ENCODE measurements at regions not wholly inside any gene's neighbourhood (a gene's known extent, or its start where the extent isn't known, plus 50 kb on each side); places are given as distances from the start of the nearest gene placed in this dataset.

DNA sequence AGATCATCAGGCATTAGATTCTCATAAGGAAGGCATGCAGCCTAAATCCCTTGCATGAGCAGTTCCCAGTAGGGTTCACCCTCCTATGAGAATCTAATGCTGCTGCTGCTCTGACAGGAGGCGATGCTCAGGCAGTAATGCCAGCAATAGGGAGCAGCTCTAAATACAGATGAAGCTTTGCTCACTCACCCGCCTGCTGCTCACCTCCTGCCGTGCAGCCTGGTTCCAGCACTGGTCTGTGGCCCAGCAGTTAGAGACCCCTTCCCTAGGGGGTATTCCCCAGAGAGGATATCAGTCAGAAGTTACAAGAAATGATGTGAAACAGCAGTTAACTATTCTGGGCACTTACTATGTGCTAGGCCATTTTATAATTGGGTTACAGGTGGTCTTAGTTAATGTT, 226.0 kb downstream of the KCNJ3 start:
- no peak overlapping the region for H2AFZ ChIP-seq (ENCODE audit: low read depth)
- ChIA-PET CTCF (no interaction called here), POLR2A (no interaction called here)
- H3K27ac ChIP-seq (ENCODE audit: low read depth in 2 of 2, low read length in 1 of 2), result no peak overlapping the region
- TF ChIP-seq NRF1 (IDR thresholded peaks at IDR 0.05; ENCODE audit: low read depth, low read length) (no peak), GABPA (IDR thresholded peaks at IDR 0.05; ENCODE audit: low read depth) (no peak), POLR2AphosphoS5 (IDR thresholded peaks at IDR 0.05; ENCODE audit: low read depth, low read length) (no peak), GATA2 (CRISPR knock-in tag; IDR thresholded peaks at IDR 0.05) (no peak), RAD21 (IDR thresholded peaks at IDR 0.05; ENCODE audit: low read length) (no peak), YY1 (IDR thresholded peaks at IDR 0.05; ENCODE audit: low read depth) (no peak), ELF1 (IDR thresholded peaks at IDR 0.05) (no peak), FOXM1 (IDR thresholded peaks at IDR 0.05; ENCODE audit: low read depth) (no peak)
- TF ChIP-seq, protein P1, sequence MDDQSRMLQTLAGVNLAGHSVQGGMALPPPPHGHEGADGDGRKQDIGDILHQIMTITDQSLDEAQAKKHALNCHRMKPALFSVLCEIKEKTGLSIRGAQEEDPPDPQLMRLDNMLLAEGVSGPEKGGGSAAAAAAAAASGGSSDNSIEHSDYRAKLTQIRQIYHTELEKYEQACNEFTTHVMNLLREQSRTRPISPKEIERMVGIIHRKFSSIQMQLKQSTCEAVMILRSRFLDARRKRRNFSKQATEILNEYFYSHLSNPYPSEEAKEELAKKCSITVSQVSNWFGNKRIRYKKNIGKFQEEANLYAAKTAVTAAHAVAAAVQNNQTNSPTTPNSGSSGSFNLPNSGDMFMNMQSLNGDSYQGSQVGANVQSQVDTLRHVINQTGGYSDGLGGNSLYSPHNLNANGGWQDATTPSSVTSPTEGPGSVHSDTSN (IDR thresholded peaks at IDR 0.05), result no peak
- no peaks in the 10 kb centered on the region for H3K9me2 ChIP-seq
- H3K36me3 ChIP-seq (replicated peaks in 1 of 2; ENCODE audit: control insufficient read depth in 1 of 2, insufficient read depth in 2 of 2, low read length in 1 of 2), result no peaks in the 10 kb centered on the region
- H3K4me2 ChIP-seq, result no peak overlapping the region
- H3K9me3 ChIP-seq, result no peaks in the 10 kb centered on the region
- no peak overlapping the region for H3K4me3 ChIP-seq (ENCODE audit: low read depth in 2 of 2, low read length in 1 of 2)
- no peak overlapping the region for H3K9ac ChIP-seq
- no peaks in the 10 kb centered on the region for H3K27me3 ChIP-seq (ENCODE audit: insufficient read depth)
- no peaks in the 10 kb centered on the region for H3F3A ChIP-seq (replicated peaks; ENCODE audit: insufficient read depth)
- DNase-seq, result no peak
- no peaks in the 10 kb centered on the region for H4K20me1 ChIP-seq (ENCODE audit: insufficient read depth)
- no peaks in the 10 kb centered on the region for H3K79me2 ChIP-seq (ENCODE audit: insufficient read depth)
- 40% methylated on average over 1 of the region's 3 CpGs for WGBS (ENCODE audit: low lambda C conversion rate)
- no peaks in the 10 kb centered on the region for H3K4me1 ChIP-seq (ENCODE audit: control insufficient read depth in 1 of 2, insufficient read depth in 2 of 2, low read depth in 1 of 2, low read length in 1 of 2)

DNA sequence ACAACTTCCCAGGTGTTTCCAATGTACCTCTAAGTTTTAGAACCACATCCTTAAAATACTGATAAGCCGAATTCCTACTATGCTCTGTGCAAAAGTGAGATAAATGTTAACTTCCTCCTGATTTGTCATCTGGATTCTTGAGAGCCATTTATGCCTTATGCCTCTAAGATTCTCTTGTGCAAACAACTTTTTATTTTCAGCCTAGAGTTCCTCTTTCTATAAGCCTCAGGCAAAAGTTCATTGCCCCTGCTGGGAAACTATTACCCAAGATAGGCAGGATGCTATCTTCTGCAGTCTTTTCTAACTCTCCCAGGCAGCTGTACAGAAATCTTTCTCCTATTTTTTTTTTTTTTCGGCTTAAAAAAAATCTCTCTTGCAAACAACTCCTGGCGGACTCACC, 216.1 kb downstream of the KCNJ3 start:
- H3K36me3 ChIP-seq (replicated peaks in 1 of 2; ENCODE audit: control insufficient read depth in 1 of 2, insufficient read depth in 2 of 2, low read length in 1 of 2), result no peaks in the 10 kb centered on the region
- no peaks in the 10 kb centered on the region for H3K79me2 ChIP-seq (ENCODE audit: insufficient read depth)
- ChIA-PET POLR2A (no interaction called here), CTCF (no interaction called here)
- no peak overlapping the region for H3K9ac ChIP-seq
- no peaks in the 10 kb centered on the region for H3K9me2 ChIP-seq
- no peaks in the 10 kb centered on the region for H3F3A ChIP-seq (replicated peaks; ENCODE audit: insufficient read depth)
- no peak overlapping the region for H2AFZ ChIP-seq (ENCODE audit: low read depth)
- 29% methylated on average over 3 of the region's 3 CpGs for WGBS (ENCODE audit: low lambda C conversion rate)
- no peaks in the 10 kb centered on the region for H3K4me1 ChIP-seq (ENCODE audit: control insufficient read depth in 1 of 2, insufficient read depth in 2 of 2, low read depth in 1 of 2, low read length in 1 of 2)
- DNase-seq, result no peak
- H3K9me3 ChIP-seq, result no peaks in the 10 kb centered on the region
- no peak overlapping the region for H3K4me3 ChIP-seq (ENCODE audit: low read depth in 2 of 2, low read length in 1 of 2)
- no peaks in the 10 kb centered on the region for H3K27me3 ChIP-seq (ENCODE audit: insufficient read depth)
- no peak overlapping the region for H3K4me2 ChIP-seq
- no peak overlapping the region for H3K27ac ChIP-seq (ENCODE audit: low read depth in 2 of 2, low read length in 1 of 2)
- no peaks in the 10 kb centered on the region for H4K20me1 ChIP-seq (ENCODE audit: insufficient read depth)
- TF ChIP-seq NFIC (IDR thresholded peaks at IDR 0.05; ENCODE audit: borderline replicate concordance), result no peak
- TF ChIP-seq, protein P2, sequence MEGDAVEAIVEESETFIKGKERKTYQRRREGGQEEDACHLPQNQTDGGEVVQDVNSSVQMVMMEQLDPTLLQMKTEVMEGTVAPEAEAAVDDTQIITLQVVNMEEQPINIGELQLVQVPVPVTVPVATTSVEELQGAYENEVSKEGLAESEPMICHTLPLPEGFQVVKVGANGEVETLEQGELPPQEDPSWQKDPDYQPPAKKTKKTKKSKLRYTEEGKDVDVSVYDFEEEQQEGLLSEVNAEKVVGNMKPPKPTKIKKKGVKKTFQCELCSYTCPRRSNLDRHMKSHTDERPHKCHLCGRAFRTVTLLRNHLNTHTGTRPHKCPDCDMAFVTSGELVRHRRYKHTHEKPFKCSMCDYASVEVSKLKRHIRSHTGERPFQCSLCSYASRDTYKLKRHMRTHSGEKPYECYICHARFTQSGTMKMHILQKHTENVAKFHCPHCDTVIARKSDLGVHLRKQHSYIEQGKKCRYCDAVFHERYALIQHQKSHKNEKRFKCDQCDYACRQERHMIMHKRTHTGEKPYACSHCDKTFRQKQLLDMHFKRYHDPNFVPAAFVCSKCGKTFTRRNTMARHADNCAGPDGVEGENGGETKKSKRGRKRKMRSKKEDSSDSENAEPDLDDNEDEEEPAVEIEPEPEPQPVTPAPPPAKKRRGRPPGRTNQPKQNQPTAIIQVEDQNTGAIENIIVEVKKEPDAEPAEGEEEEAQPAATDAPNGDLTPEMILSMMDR (IDR thresholded peaks at IDR 0.05), result no peak
- TF ChIP-seq RAD21 (IDR thresholded peaks at IDR 0.05; ENCODE audit: low read length), result no peak
- TF ChIP-seq, protein P3, sequence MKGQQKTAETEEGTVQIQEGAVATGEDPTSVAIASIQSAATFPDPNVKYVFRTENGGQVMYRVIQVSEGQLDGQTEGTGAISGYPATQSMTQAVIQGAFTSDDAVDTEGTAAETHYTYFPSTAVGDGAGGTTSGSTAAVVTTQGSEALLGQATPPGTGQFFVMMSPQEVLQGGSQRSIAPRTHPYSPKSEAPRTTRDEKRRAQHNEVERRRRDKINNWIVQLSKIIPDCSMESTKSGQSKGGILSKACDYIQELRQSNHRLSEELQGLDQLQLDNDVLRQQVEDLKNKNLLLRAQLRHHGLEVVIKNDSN (IDR thresholded peaks at IDR 0.05; ENCODE audit: borderline replicate concordance, low read depth), result no peak
- TF ChIP-seq ELF1 (IDR thresholded peaks at IDR 0.05), result no peak
- TF ChIP-seq EP300 (IDR thresholded peaks at IDR 0.05; ENCODE audit: borderline replicate concordance in 1 of 2, low read depth in 1 of 2, low read length in 1 of 2), result no peak
- TF ChIP-seq, protein P4, sequence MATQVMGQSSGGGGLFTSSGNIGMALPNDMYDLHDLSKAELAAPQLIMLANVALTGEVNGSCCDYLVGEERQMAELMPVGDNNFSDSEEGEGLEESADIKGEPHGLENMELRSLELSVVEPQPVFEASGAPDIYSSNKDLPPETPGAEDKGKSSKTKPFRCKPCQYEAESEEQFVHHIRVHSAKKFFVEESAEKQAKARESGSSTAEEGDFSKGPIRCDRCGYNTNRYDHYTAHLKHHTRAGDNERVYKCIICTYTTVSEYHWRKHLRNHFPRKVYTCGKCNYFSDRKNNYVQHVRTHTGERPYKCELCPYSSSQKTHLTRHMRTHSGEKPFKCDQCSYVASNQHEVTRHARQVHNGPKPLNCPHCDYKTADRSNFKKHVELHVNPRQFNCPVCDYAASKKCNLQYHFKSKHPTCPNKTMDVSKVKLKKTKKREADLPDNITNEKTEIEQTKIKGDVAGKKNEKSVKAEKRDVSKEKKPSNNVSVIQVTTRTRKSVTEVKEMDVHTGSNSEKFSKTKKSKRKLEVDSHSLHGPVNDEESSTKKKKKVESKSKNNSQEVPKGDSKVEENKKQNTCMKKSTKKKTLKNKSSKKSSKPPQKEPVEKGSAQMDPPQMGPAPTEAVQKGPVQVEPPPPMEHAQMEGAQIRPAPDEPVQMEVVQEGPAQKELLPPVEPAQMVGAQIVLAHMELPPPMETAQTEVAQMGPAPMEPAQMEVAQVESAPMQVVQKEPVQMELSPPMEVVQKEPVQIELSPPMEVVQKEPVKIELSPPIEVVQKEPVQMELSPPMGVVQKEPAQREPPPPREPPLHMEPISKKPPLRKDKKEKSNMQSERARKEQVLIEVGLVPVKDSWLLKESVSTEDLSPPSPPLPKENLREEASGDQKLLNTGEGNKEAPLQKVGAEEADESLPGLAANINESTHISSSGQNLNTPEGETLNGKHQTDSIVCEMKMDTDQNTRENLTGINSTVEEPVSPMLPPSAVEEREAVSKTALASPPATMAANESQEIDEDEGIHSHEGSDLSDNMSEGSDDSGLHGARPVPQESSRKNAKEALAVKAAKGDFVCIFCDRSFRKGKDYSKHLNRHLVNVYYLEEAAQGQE (IDR thresholded peaks at IDR 0.05; ENCODE audit: low read depth, low read length), result no peak
- TF ChIP-seq, protein P5, sequence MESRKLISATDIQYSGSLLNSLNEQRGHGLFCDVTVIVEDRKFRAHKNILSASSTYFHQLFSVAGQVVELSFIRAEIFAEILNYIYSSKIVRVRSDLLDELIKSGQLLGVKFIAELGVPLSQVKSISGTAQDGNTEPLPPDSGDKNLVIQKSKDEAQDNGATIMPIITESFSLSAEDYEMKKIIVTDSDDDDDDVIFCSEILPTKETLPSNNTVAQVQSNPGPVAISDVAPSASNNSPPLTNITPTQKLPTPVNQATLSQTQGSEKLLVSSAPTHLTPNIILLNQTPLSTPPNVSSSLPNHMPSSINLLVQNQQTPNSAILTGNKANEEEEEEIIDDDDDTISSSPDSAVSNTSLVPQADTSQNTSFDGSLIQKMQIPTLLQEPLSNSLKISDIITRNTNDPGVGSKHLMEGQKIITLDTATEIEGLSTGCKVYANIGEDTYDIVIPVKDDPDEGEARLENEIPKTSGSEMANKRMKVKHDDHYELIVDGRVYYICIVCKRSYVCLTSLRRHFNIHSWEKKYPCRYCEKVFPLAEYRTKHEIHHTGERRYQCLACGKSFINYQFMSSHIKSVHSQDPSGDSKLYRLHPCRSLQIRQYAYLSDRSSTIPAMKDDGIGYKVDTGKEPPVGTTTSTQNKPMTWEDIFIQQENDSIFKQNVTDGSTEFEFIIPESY (IDR thresholded peaks at IDR 0.05; ENCODE audit: borderline replicate concordance, low read depth), result no peak
- TF ChIP-seq FOSL2 (IDR thresholded peaks at IDR 0.05; ENCODE audit: borderline replicate concordance, low read depth), result no peak
- no peak for TF ChIP-seq RFX5 (IDR thresholded peaks at IDR 0.05; ENCODE audit: low read length)
- TF ChIP-seq, protein P6, sequence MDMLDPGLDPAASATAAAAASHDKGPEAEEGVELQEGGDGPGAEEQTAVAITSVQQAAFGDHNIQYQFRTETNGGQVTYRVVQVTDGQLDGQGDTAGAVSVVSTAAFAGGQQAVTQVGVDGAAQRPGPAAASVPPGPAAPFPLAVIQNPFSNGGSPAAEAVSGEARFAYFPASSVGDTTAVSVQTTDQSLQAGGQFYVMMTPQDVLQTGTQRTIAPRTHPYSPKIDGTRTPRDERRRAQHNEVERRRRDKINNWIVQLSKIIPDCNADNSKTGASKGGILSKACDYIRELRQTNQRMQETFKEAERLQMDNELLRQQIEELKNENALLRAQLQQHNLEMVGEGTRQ (IDR thresholded peaks at IDR 0.05; ENCODE audit: borderline replicate concordance, low read depth, low read length), result no peak
